RWPE1 (cell line): ENCODE measurements at regions not wholly inside any gene's neighbourhood (a gene's known extent, or its start where the extent isn't known, plus 50 kb on each side); places are given as distances from the start of the nearest gene placed in this dataset.

Experiments
- CTCF ChIA-PET: fragments of 350-600 bp; sonication (Branson Sonifier 250); formaldehyde crosslinking; extraction: SDS; loops from one replicate; lab custom pipeline; 2021; lab: Yijun Ruan, JAX
- POLR2A ChIA-PET: fragments of 400-600 bp; formaldehyde crosslinking; extraction: SDS; loops from one replicate; lab custom pipeline; 2020; ENCODE audit warnings: antibody characterized with exemption; ENCODE audit not compliant: low non-redundant PET; lab: Yijun Ruan, JAX
- DNase-seq: peaks from one replicate; pipeline ENCODE4 v3.0.0; 2012; ENCODE audit warnings: low spot score
- H3K27ac ChIP-seq: fragments of 450-650 bp; 2 replicates; pipeline ENCODE4 v1.5.1; 2017
- CTCF ChIP-seq: fragments of 450-650 bp; conservative IDR thresholded peaks from 2 replicates; pipeline ENCODE4 v1.5.1; 2017; ENCODE audit warnings: low read depth, mild to moderate bottlenecking

DNA sequence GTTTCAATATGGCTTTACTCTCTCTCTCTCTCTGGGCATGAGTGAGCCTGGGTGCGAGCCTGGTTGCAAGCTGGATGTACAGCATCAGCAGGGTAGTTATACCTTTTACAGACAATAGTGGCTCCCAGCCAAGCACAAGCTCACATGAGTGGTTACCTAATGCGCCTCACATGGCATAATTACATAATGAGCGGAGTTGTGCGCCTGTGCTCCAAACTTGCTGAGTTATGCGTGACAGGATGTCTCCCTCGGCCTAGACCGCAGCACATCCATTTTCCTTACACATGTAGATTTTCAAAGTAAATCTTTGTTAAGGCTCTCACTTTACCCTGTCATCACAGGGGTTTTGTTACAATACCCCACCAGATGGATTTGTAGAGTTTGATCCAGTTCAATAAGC is 233.5 kb upstream of the WWC1 start:
- ChIA-PET POLR2A (no interaction called here), CTCF (interaction anchor here (0.5 to 1.2 kb wide), 3 partner anchors 10 to 1431 kb away, joined by 3 to 4 read pairs (median 3); no protein-coding TSS in a partner anchor)
- DNase-seq, result no peak
- H3K27ac ChIP-seq, result no peak overlapping the region
- no peak for TF ChIP-seq CTCF

DNA sequence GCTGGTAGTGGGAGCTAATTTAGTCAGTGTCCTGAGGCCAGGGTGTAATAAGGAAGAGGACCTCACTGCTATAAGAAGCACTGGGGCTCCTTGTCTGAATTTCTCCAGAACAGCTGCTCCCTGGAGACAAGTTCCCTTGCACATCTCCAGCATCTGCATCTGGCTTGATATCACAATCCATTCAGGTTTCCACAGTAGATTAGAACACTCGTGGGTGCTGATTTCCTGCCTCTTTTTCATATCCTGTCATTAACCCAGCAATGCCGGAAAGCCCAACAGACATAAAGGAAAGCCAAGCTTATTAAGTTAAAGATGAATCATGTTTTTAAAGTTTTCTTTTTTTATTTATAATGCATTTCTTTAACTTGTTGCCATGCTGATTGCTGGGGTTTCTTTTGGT is 232.3 kb upstream of the WWC1 start:
- no peak for DNase-seq
- TF ChIP-seq CTCF, result no peak
- ChIA-PET POLR2A (no interaction called here), CTCF (interaction anchor here (0.6 kb wide), 2 partner anchors 24 to 1200 kb away, joined by 3 to 5 read pairs; no protein-coding TSS in a partner anchor)
- no peak overlapping the region for H3K27ac ChIP-seq

GRCh38 chr5:168062239-168062638 is 229.2 kb upstream of the WWC1 start:
- DNase-seq, result no peak
- no peak overlapping the region for H3K27ac ChIP-seq
- ChIA-PET CTCF (no interaction called here), POLR2A (no interaction called here)
- TF ChIP-seq CTCF, result no peak

- CTCF ChIA-PET, result no interaction called here
- no peak for TF ChIP-seq CTCF
- no peak overlapping the region for H3K27ac ChIP-seq
- no peak for DNase-seq
- POLR2A ChIA-PET, result interaction anchor here (0.6 kb wide), 1 partner anchor 51 kb away, joined by 3 read pairs; no protein-coding TSS in a partner anchor
Observed at GRCh38 chr5:168064457-168064856, 227.0 kb upstream of the WWC1 start.

GRCh38 chr5:168064933-168065622 is 226.4 kb upstream of the WWC1 start:
- DNase-seq, result no peak
- CTCF ChIA-PET, result interaction anchor here (0.5 kb wide), 1 partner anchor 274 kb away, joined by 4 read pairs; no protein-coding TSS in a partner anchor
- no peak overlapping the region for H3K27ac ChIP-seq
- POLR2A ChIA-PET, result interaction anchor here (0.6 kb wide), 1 partner anchor 52 kb away, joined by 3 read pairs; no protein-coding TSS in a partner anchor
- TF ChIP-seq CTCF, result no peak

DNA sequence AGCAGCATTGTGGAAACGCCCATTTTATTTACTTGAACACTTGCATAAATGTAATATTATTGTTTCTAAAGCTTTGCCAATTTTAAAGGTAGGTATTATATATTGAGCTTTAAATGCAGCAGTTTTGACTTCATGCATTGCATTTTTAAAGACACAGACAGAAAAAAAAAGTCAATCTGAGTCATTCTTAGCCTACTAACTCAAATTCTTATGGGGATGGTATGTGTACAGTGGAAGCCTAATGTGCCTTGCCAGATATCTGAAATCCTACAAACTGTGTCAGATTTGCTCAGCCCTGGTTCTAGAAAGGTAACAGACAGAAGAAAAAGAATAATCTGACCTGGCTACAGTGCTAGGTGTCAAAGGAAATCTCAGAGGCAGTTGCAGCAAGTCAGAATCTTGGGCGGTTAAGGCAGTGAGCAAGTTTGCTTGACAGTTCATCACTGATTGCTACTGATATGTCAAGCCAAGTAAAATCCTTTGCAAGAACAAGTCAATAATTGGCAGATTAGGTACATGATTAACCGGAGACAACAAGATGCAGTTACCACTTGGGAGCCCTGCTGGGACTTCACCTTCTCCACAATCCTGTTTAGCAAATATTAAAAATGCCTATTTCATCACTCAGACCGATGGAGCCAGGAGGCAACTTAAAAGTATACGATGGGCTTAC is 224.8 kb upstream of the WWC1 start:
- no peak for TF ChIP-seq CTCF
- ChIA-PET CTCF (no interaction called here), POLR2A (no interaction called here)
- H3K27ac ChIP-seq, result no peak overlapping the region
- DNase-seq, result no peak
